DND-41 (cell line): ENCODE measurements at regions not wholly inside any gene's neighbourhood (a gene's known extent, or its start where the extent isn't known, plus 50 kb on each side); places are given as distances from the start of the nearest gene placed in this dataset.

Experiments
- CTCF ChIP-seq: IDR thresholded peaks from 2 replicates; pipeline ENCODE4 v1.5.1; 2012; ENCODE audit warnings: borderline replicate concordance, low read length, moderate library complexity, mild to moderate bottlenecking; ENCODE audit not compliant: poor library complexity, severe bottlenecking; ENCODE audit errors: extremely low read depth
- EZH2 ChIP-seq: IDR thresholded peaks from 3 replicates; pipeline ENCODE4 v1.6.1; 2012; ENCODE audit warnings: borderline replicate concordance, low read depth, mild to moderate bottlenecking, moderate library complexity, low read length, inconsistent platforms; ENCODE audit not compliant: severe bottlenecking

- TF ChIP-seq CTCF (no peak), EZH2 (no peak)
Observed at GRCh38 chr2:145194673-145195072, 674.8 kb upstream of the ZEB2 start.
